HEK293 (cell line): ENCODE measurements at regions not wholly inside any gene's neighbourhood (a gene's known extent, or its start where the extent isn't known, plus 50 kb on each side); places are given as distances from the start of the nearest gene placed in this dataset.

Experiments used
- ATF2 ChIP-seq: fragments of 450-650 bp; formaldehyde crosslinking; IDR thresholded peaks from 2 replicates; pipeline ENCODE4 v1.5.1; 2016; ENCODE audit warnings: missing biosample characterization, missing genetic modification characterization, low read depth
- CTCF ChIP-seq: fragments of 450-650 bp; formaldehyde crosslinking; IDR thresholded peaks from 2 replicates; pipeline ENCODE4 v1.5.1; 2016; ENCODE audit warnings: missing biosample characterization, missing genetic modification characterization
- FEZF1 ChIP-seq: fragments of 450-650 bp; formaldehyde crosslinking; IDR thresholded peaks from 2 replicates; pipeline ENCODE4 v1.5.1; 2016; ENCODE audit warnings: missing biosample characterization, missing genetic modification characterization
- PBX3 ChIP-seq: sonication (generic); formaldehyde crosslinking; IDR thresholded peaks from 2 replicates; pipeline ENCODE4 v1.8.1; 2022; ENCODE audit warnings: mild to moderate bottlenecking, moderate library complexity, missing genetic modification reagents
- ZBTB1 ChIP-seq: fragments of 450-650 bp; formaldehyde crosslinking; IDR thresholded peaks from 2 replicates; pipeline ENCODE4 v1.5.1; 2016; ENCODE audit warnings: missing biosample characterization, missing genetic modification characterization
- ZBTB26 ChIP-seq: fragments of 450-650 bp; formaldehyde crosslinking; optimal IDR thresholded peaks from 2 replicates; pipeline ENCODE3; 2016; ENCODE audit warnings: missing biosample characterization, mild to moderate bottlenecking, missing genetic modification characterization
- ZBTB48 ChIP-seq: fragments of 450-650 bp; formaldehyde crosslinking; IDR thresholded peaks from 2 replicates; pipeline ENCODE4 v1.5.1; 2016; ENCODE audit warnings: missing biosample characterization, missing genetic modification characterization
- ZNF248 ChIP-seq: fragments of 450-650 bp; formaldehyde crosslinking; IDR thresholded peaks from 2 replicates; pipeline ENCODE4 v1.5.1; 2017; ENCODE audit warnings: missing biosample characterization, missing genetic modification characterization
- ZNF510 ChIP-seq: fragments of 450-650 bp; formaldehyde crosslinking; IDR thresholded peaks from 2 replicates; pipeline ENCODE4 v1.5.1; 2018; ENCODE audit warnings: mild to moderate bottlenecking, missing genetic modification characterization, missing biosample characterization; ENCODE audit not compliant: insufficient replicate concordance
- ZNF670 ChIP-seq: fragments of 450-650 bp; formaldehyde crosslinking; IDR thresholded peaks from 2 replicates; pipeline ENCODE4 v1.5.1; 2016; ENCODE audit warnings: missing biosample characterization, missing genetic modification characterization, low read depth
- ZNF677 ChIP-seq: fragments of 450-650 bp; IDR thresholded peaks from 2 replicates; pipeline ENCODE4 v1.5.0; 2018; ENCODE audit warnings: missing biosample characterization, mild to moderate bottlenecking, missing genetic modification characterization, moderate library complexity
- ZNF777 ChIP-seq: fragments of 450-650 bp; formaldehyde crosslinking; IDR thresholded peaks from 2 replicates; pipeline ENCODE4 v1.5.1; 2017; ENCODE audit warnings: missing biosample characterization, missing genetic modification characterization, borderline replicate concordance
- ZSCAN16 ChIP-seq: fragments of 450-650 bp; formaldehyde crosslinking; IDR thresholded peaks from 2 replicates; pipeline ENCODE4 v1.5.1; 2016; ENCODE audit warnings: missing biosample characterization, missing genetic modification characterization

GRCh38 chr1:212496682-212497081 is 64.0 kb downstream of the NENF start:
- TF ChIP-seq ZBTB26 (tag by site-specific recombination) = no peak
- no peak for TF ChIP-seq PBX3 (CRISPR knock-in tag)
- TF ChIP-seq ZBTB48 (tag by site-specific recombination) = no peak
- no peak for TF ChIP-seq FEZF1
- no peak for TF ChIP-seq ZNF248 (tag by site-specific recombination)
- no peak for TF ChIP-seq ATF2 (tag by site-specific recombination)
- no peak for TF ChIP-seq CTCF (tag by site-specific recombination)
- no peak for TF ChIP-seq ZNF510
- no peak for TF ChIP-seq ZNF670 (tag by site-specific recombination)
- TF ChIP-seq ZNF777 = no peak
- TF ChIP-seq ZNF677 = no peak
- TF ChIP-seq ZSCAN16 (tag by site-specific recombination) = no peak
- no peak for TF ChIP-seq ZBTB1 (tag by site-specific recombination)
